Motor neuron (in vitro differentiated cells): ENCODE measurements at regions not wholly inside any gene's neighbourhood (a gene's known extent, or its start where the extent isn't known, plus 50 kb on each side); places are given as distances from the start of the nearest gene placed in this dataset.

ENCODE experiments used
- ATAC-seq, 8 experiments: fragments of 200-7000 bp; cut with Tn5 transposase; replicated peaks in 6 of 8; 2 replicates each; pipeline ENCODE4 v1.8.0; 2021; ENCODE audit warnings: mild to moderate bottlenecking in 8 of 8, moderate library complexity in 8 of 8
- H3K27ac ChIP-seq, 2 donors: fragments of 250-450 bp; sonication (Bioruptor Pico); 2 replicates each; pipeline ENCODE4 v1.9.0; 2021; ENCODE audit warnings: antibody characterized with exemption in 2 of 2, mild to moderate bottlenecking in 2 of 2, moderate library complexity in 1 of 2
- H3K4me1 ChIP-seq, 2 donors: fragments of 250-450 bp; sonication (Bioruptor Pico); replicated peaks in 1 of 2; 2 replicates each; pipeline ENCODE4 v1.6.1; 2021; ENCODE audit warnings: antibody characterized with exemption in 2 of 2, mild to moderate bottlenecking in 2 of 2, moderate library complexity in 1 of 2
- H3K4me3 ChIP-seq, 5 donors: fragments of 250-450 bp; sonication (Bioruptor Pico); 2 replicates each; pipeline ENCODE4 v1.9.0; 2021; ENCODE audit warnings: antibody characterized with exemption in 5 of 5, mild to moderate bottlenecking in 5 of 5, moderate library complexity in 4 of 5
- WGBS, 10 experiments: fragments of 450-650 bp; shearing (Covaris generic); methylation state at CpG; one replicate each; pipeline ENCODE4 v1.0.0; 2022; 5-methylcytosine and 5-hydroxymethylcytosine counted together
- in situ Hi-C, 9 experiments: fragments of 400-800 bp; cut with MboI; loops; one replicate each; pipeline ENCODE4 v1.15.0; 2021; ENCODE audit warnings: low sequenced_read_pairs in 9 of 9, low pct_unique_long_range_greater_than_20kb in 2 of 9; ENCODE audit not compliant: unreplicated experiment in 9 of 9

- in situ Hi-C loops: no loop called here
- no peak overlapping the region for H3K4me3 ChIP-seq
- ATAC-seq: no peak
- 15 to 98% (median 76%) methylated on average over 1 to 5 of the region's 5 CpGs for WGBS, 10 experiments
- no peaks in the 10 kb centered on the region for H3K4me1 ChIP-seq
- H3K27ac ChIP-seq: no peak overlapping the region
Observed at GRCh38 chr18:40877096-40877495, 1077.9 kb upstream of the PIK3C3 start.

GRCh38 chr18:40875101-40875615, 1079.9 kb upstream of the PIK3C3 start:
- ATAC-seq: no peak
- no peak overlapping the region for H3K4me3 ChIP-seq
- no peak overlapping the region for H3K27ac ChIP-seq
- 56 to 100% (median 100%) methylated on average over 1 to 4 of the region's 4 CpGs; no CpG with 5 or more reads in 3 of the 10 experiments for WGBS, 10 experiments
- in situ Hi-C loops: no loop called here
- no peaks in the 10 kb centered on the region for H3K4me1 ChIP-seq

- no peak for ATAC-seq
- in situ Hi-C loops: no loop called here
Observed at GRCh38 chr18:40874233-40874632, 1080.8 kb upstream of the PIK3C3 start.

GRCh38 chr18:40868110-40868858, 1086.8 kb upstream of the PIK3C3 start:
- Histone ChIP-seq H3K4me1 (peaks cover 0 to 13% of the 10 kb centered on the region in 2 donors), H3K4me3 (no peak overlapping the region), H3K27ac (peak overlapping the region in 1 of 2 donors; percentile 52)
- WGBS, 10 experiments: 6 to 84% (median 40%) methylated on average over 1 to 4 of the region's 4 CpGs; no CpG with 5 or more reads in 3 of the 10 experiments
- peak in 7 of 8 experiments; percentile 79 to 94 (median 83) for ATAC-seq
- in situ Hi-C loops: no loop called here

More at GRCh38 chr18:40874233-40874632, 1080.8 kb upstream of the PIK3C3 start:
- Histone ChIP-seq H3K4me3 (no peak overlapping the region), H3K27ac (no peak overlapping the region), H3K4me1 (no peaks in the 10 kb centered on the region)
- 8 to 100% (median 94%) methylated on average over 1 of the region's 1 CpG; no CpG with 5 or more reads in 4 of the 10 experiments for WGBS, 10 experiments

GRCh38 chr18:40867459-40867858, 1087.6 kb upstream of the PIK3C3 start:
- H3K4me3 ChIP-seq: no peak overlapping the region
- peak overlapping the region; percentile 15 to 52 for H3K27ac ChIP-seq
- ATAC-seq: peak in 7 of 8 experiments; percentile 48 to 81 (median 66)
- 0 to 87% (median 64%) methylated on average over 1 to 2 of the region's 2 CpGs; no CpG with 5 or more reads in 3 of the 10 experiments for WGBS, 10 experiments
- in situ Hi-C loops: no loop called here
- peaks cover 0 to 13% of the 10 kb centered on the region in 2 donors for H3K4me1 ChIP-seq

GRCh38 chr18:40866968-40867367, 1088.1 kb upstream of the PIK3C3 start:
- WGBS, 10 experiments: 7 to 68% (median 43%) methylated on average over 1 to 3 of the region's 3 CpGs
- no peak overlapping the region for H3K4me3 ChIP-seq
- no peak overlapping the region for H3K27ac ChIP-seq
- peak in 4 of 8 experiments; percentile 23 to 79 (median 75) for ATAC-seq
- peaks cover 0 to 13% of the 10 kb centered on the region in 2 donors for H3K4me1 ChIP-seq
- in situ Hi-C loops: no loop called here

- Histone ChIP-seq H3K4me3 (no peak overlapping the region), H3K4me1 (peaks cover 0 to 13% of the 10 kb centered on the region in 2 donors), H3K27ac (no peak overlapping the region)
- 33 to 94% (median 71%) methylated on average over 1 to 5 of the region's 5 CpGs; no CpG with 5 or more reads in 1 of the 10 experiments for WGBS, 10 experiments
- peak in 6 of 8 experiments; percentile 25 to 70 (median 38) for ATAC-seq
- in situ Hi-C loops: no loop called here
Observed at GRCh38 chr18:40866013-40866645, 1088.9 kb upstream of the PIK3C3 start.

- 0 to 100% (median 95%) methylated on average over 1 to 2 of the region's 2 CpGs for WGBS, 10 experiments
- Histone ChIP-seq H3K4me3 (no peak overlapping the region), H3K4me1 (peaks cover 0 to 13% of the 10 kb centered on the region in 2 donors), H3K27ac (no peak overlapping the region)
- no peak for ATAC-seq
- in situ Hi-C loops: no loop called here
Observed at GRCh38 chr18:40864846-40865245, 1090.2 kb upstream of the PIK3C3 start.

- no peak for ATAC-seq
- Histone ChIP-seq H3K27ac (no peak overlapping the region), H3K4me3 (no peak overlapping the region), H3K4me1 (peaks cover 0 to 13% of the 10 kb centered on the region in 2 donors)
- WGBS, 10 experiments: 20 to 94% (median 86%) methylated on average over 1 to 3 of the region's 3 CpGs
- in situ Hi-C loops: no loop called here
Observed at GRCh38 chr18:40863801-40864200, 1091.2 kb upstream of the PIK3C3 start.

- ATAC-seq: no peak
- H3K4me1 ChIP-seq: no peaks in the 10 kb centered on the region
- WGBS, 10 experiments: 39 to 100% (median 80%) methylated on average over 1 to 2 of the region's 2 CpGs; no CpG with 5 or more reads in 1 of the 10 experiments
- no peak overlapping the region for H3K27ac ChIP-seq
- in situ Hi-C loops: no loop called here
- no peak overlapping the region for H3K4me3 ChIP-seq
Observed at GRCh38 chr18:40860189-40860588, 1094.8 kb upstream of the PIK3C3 start.

- no peaks in the 10 kb centered on the region for H3K4me1 ChIP-seq
- ATAC-seq: no peak
- no peak overlapping the region for H3K4me3 ChIP-seq
- H3K27ac ChIP-seq: no peak overlapping the region
- in situ Hi-C loops: no loop called here
- WGBS, 10 experiments: 12 to 100% (median 64%) methylated on average over 1 to 4 of the region's 4 CpGs
Observed at GRCh38 chr18:40855661-40856060, 1099.4 kb upstream of the PIK3C3 start.

GRCh38 chr18:40852406-40852805, 1102.6 kb upstream of the PIK3C3 start:
- H3K4me1 ChIP-seq: no peaks in the 10 kb centered on the region
- H3K4me3 ChIP-seq: no peak overlapping the region
- H3K27ac ChIP-seq: no peak overlapping the region
- 33 to 100% (median 100%) methylated on average over 2 of the region's 2 CpGs; no CpG with 5 or more reads in 5 of the 10 experiments for WGBS, 10 experiments
- in situ Hi-C loops: no loop called here
- ATAC-seq: no peak

- Histone ChIP-seq H3K4me3 (no peak overlapping the region), H3K4me1 (no peaks in the 10 kb centered on the region), H3K27ac (no peak overlapping the region)
- in situ Hi-C loops: no loop called here
- ATAC-seq: no peak
- WGBS, 10 experiments: 0 to 94% (median 60%) methylated on average over 2 to 3 of the region's 3 CpGs; no CpG with 5 or more reads in 1 of the 10 experiments
Observed at GRCh38 chr18:40851014-40851429, 1104.0 kb upstream of the PIK3C3 start.
